ENCODE measurements at regions not wholly inside any gene's neighbourhood (a gene's known extent, or its start where the extent isn't known, plus 50 kb on each side); places are given as distances from the start of the nearest gene placed in this dataset.

- no peak for TF ChIP-seq CTCF (conservative IDR thresholded peaks at IDR 0.05 in 1 of 2, IDR thresholded peaks at IDR 0.05 in 1 of 2; ENCODE audit: low read depth in 1 of 2, low read length in 2 of 2)
- TF ChIP-seq EZH2 (IDR thresholded peaks at IDR 0.05; ENCODE audit: low read length, missing control alignments), result no peak
These were observed 177.9 kb upstream of the C2CD4B start for GRCh38 chr15:62342959-62343358.

All from fibroblast of lung (primary cell).